Skeletal muscle tissue (tissue), 3 donors: ENCODE measurements at regions not wholly inside any gene's neighbourhood (a gene's known extent, or its start where the extent isn't known, plus 50 kb on each side); places are given as distances from the start of the nearest gene placed in this dataset.
"Not testable (repeated sequence)": the region's sequence is repeated elsewhere in the genome, so short reads cannot be mapped to it uniquely, and the experiment has no call there.

Experiments
- H3K27ac ChIP-seq: one replicate; pipeline ENCODE4 v1.7.0; 2013; ENCODE audit warnings: mild to moderate bottlenecking, low read depth, low read length, inconsistent platforms
- H3K27me3 ChIP-seq, 3 donors: one replicate each; pipeline ENCODE4 v1.7.0; 2013; ENCODE audit warnings: low read length in 3 of 3; ENCODE audit not compliant: control insufficient read depth in 3 of 3, insufficient read depth in 3 of 3
- H3K36me3 ChIP-seq, 3 donors: one replicate each; pipeline ENCODE4 v1.7.0; 2013; ENCODE audit warnings: low read length in 3 of 3; ENCODE audit not compliant: control insufficient read depth in 3 of 3, insufficient read depth in 3 of 3
- H3K4me1 ChIP-seq, 3 donors: one replicate each; pipeline ENCODE4 v1.7.0; 2013; ENCODE audit warnings: low read length in 3 of 3, mild to moderate bottlenecking in 3 of 3; ENCODE audit not compliant: control insufficient read depth in 3 of 3, insufficient read depth in 3 of 3
- H3K4me3 ChIP-seq, 3 donors: one replicate each; pipeline ENCODE4 v1.7.0; 2013; ENCODE audit warnings: low read length in 3 of 3
- H3K9ac ChIP-seq, 3 donors: one replicate each; pipeline ENCODE4 v1.7.0; 2013; ENCODE audit warnings: low read length in 3 of 3, mild to moderate bottlenecking in 3 of 3, moderate library complexity in 2 of 3, low read depth in 1 of 3
- H3K9me3 ChIP-seq, 3 donors: one replicate each; pipeline ENCODE4 v1.7.0; 2013; ENCODE audit warnings: low read length in 3 of 3; ENCODE audit not compliant: control insufficient read depth in 3 of 3
- donor health status: Osteomylitis.

GRCh38 chr17:14724770-14725169, 423.9 kb downstream of the HS3ST3B1 start:
- H3K9me3 ChIP-seq: peaks cover 0 to 3% (median 0%) of the 10 kb centered on the region in 3 donors
- H3K4me1 ChIP-seq: no peaks in the 10 kb centered on the region
- no peaks in the 10 kb centered on the region for H3K27me3 ChIP-seq
- no peaks in the 10 kb centered on the region for H3K36me3 ChIP-seq
- no peak overlapping the region for H3K9ac ChIP-seq
- H3K4me3 ChIP-seq: no peak overlapping the region
- H3K27ac ChIP-seq: no peak overlapping the region

- not testable (repeated sequence) for H3K27ac ChIP-seq, H3K36me3 ChIP-seq, H3K9ac ChIP-seq, H3K4me3 ChIP-seq, H3K9me3 ChIP-seq, H3K4me1 ChIP-seq, H3K27me3 ChIP-seq
Observed at GRCh38 chr17:14723349-14723748, 422.5 kb downstream of the HS3ST3B1 start.

- H3K36me3 ChIP-seq: no peaks in the 10 kb centered on the region
- no peak overlapping the region for H3K9ac ChIP-seq
- peaks cover 0 to 3% (median 0%) of the 10 kb centered on the region in 3 donors for H3K9me3 ChIP-seq
- no peak overlapping the region for H3K4me3 ChIP-seq
- no peaks in the 10 kb centered on the region for H3K27me3 ChIP-seq
- H3K27ac ChIP-seq: no peak overlapping the region
- no peaks in the 10 kb centered on the region for H3K4me1 ChIP-seq
Observed at GRCh38 chr17:14719942-14720341, 419.1 kb downstream of the HS3ST3B1 start.

- Histone ChIP-seq H3K27me3 (no peaks in the 10 kb centered on the region), H3K9me3 (no peaks in the 10 kb centered on the region), H3K27ac (no peak overlapping the region), H3K9ac (no peak overlapping the region), H3K4me1 (no peaks in the 10 kb centered on the region), H3K4me3 (no peak overlapping the region), H3K36me3 (no peaks in the 10 kb centered on the region)
Observed at GRCh38 chr17:14717859-14718258, 417.0 kb downstream of the HS3ST3B1 start.

GRCh38 chr17:14715561-14715960, 414.7 kb downstream of the HS3ST3B1 start:
- no peak overlapping the region for H3K9ac ChIP-seq
- no peak overlapping the region for H3K27ac ChIP-seq
- no peaks in the 10 kb centered on the region for H3K4me1 ChIP-seq
- no peaks in the 10 kb centered on the region for H3K27me3 ChIP-seq
- no peak overlapping the region for H3K4me3 ChIP-seq
- H3K9me3 ChIP-seq: no peaks in the 10 kb centered on the region
- no peaks in the 10 kb centered on the region for H3K36me3 ChIP-seq

- Histone ChIP-seq H3K9ac (no peak overlapping the region), H3K4me1 (no peaks in the 10 kb centered on the region), H3K36me3 (no peaks in the 10 kb centered on the region), H3K27me3 (no peaks in the 10 kb centered on the region), H3K27ac (no peak overlapping the region), H3K4me3 (no peak overlapping the region), H3K9me3 (no peaks in the 10 kb centered on the region)
Observed at GRCh38 chr17:14712611-14713021, 411.7 kb downstream of the HS3ST3B1 start.

- no peaks in the 10 kb centered on the region for H3K27me3 ChIP-seq
- H3K9me3 ChIP-seq: no peaks in the 10 kb centered on the region
- no peak overlapping the region for H3K27ac ChIP-seq
- H3K36me3 ChIP-seq: no peaks in the 10 kb centered on the region
- H3K4me3 ChIP-seq: no peak overlapping the region
- no peaks in the 10 kb centered on the region for H3K4me1 ChIP-seq
- no peak overlapping the region for H3K9ac ChIP-seq
Observed at GRCh38 chr17:14704121-14704520, 403.2 kb downstream of the HS3ST3B1 start.

GRCh38 chr17:14701886-14702285, 401.0 kb downstream of the HS3ST3B1 start:
- Histone ChIP-seq H3K4me1 (no peaks in the 10 kb centered on the region), H3K4me3 (no peak overlapping the region), H3K9ac (no peak overlapping the region), H3K27ac (no peak overlapping the region), H3K36me3 (no peaks in the 10 kb centered on the region), H3K9me3 (no peaks in the 10 kb centered on the region), H3K27me3 (no peaks in the 10 kb centered on the region)

- H3K4me3 ChIP-seq: no peak overlapping the region
- no peak overlapping the region for H3K9ac ChIP-seq
- no peak overlapping the region for H3K27ac ChIP-seq
- no peaks in the 10 kb centered on the region for H3K9me3 ChIP-seq
- H3K27me3 ChIP-seq: no peaks in the 10 kb centered on the region
- no peaks in the 10 kb centered on the region for H3K4me1 ChIP-seq
- H3K36me3 ChIP-seq: no peaks in the 10 kb centered on the region
Observed at GRCh38 chr17:14699574-14700185, 398.8 kb downstream of the HS3ST3B1 start.

GRCh38 chr17:14693382-14693781, 392.5 kb downstream of the HS3ST3B1 start:
- no peak overlapping the region for H3K9ac ChIP-seq
- no peaks in the 10 kb centered on the region for H3K36me3 ChIP-seq
- H3K27me3 ChIP-seq: no peaks in the 10 kb centered on the region
- H3K4me1 ChIP-seq: no peaks in the 10 kb centered on the region
- H3K4me3 ChIP-seq: no peak overlapping the region
- no peaks in the 10 kb centered on the region for H3K9me3 ChIP-seq
- no peak overlapping the region for H3K27ac ChIP-seq
